Panc1 (cell line): ENCODE measurements at regions not wholly inside any gene's neighbourhood (a gene's known extent, or its start where the extent isn't known, plus 50 kb on each side); places are given as distances from the start of the nearest gene placed in this dataset.

Experiments
- ATAC-seq: fragments of 200-7000 bp; cut with Tn5 transposase; 2 replicates; pipeline ENCODE4 v1.9.1; 2020; ENCODE audit warnings: mild to moderate bottlenecking, moderate library complexity
- BruUV-seq: library from RNA; stranded (reverse); fragments of 400-500 nt; replicated peaks from 2 replicates; lab custom pipeline; 2021; lab: Mats Ljungman, UMichigan
- CTCF ChIA-PET: fragments of 300-600 bp; sonication (Branson Sonifier 250); formaldehyde crosslinking; loops from one replicate; lab custom pipeline; 2022; ENCODE audit warnings: antibody characterized with exemption; lab: Charles Lee
- POLR2A ChIA-PET: fragments of 300-600 bp; sonication (Branson Sonifier 250); formaldehyde crosslinking; loops from one replicate; lab custom pipeline; 2022; ENCODE audit warnings: antibody characterized with exemption; lab: Charles Lee
- DNase-seq: peaks from one replicate; pipeline ENCODE4 v3.0.0-alpha.2; 2010; ENCODE audit warnings: low read depth, low spot score
- H3K27ac ChIP-seq: 2 replicates; pipeline ENCODE4 v1.5.1; 2011; ENCODE audit warnings: mild to moderate bottlenecking, low read length, inconsistent platforms
- H3K27me3 ChIP-seq: fragments of 200-500 bp; sonication (Bioruptor generic); 2 replicates; pipeline ENCODE4 v1.6.0; 2014; ENCODE audit warnings: low read length, inconsistent platforms; ENCODE audit not compliant: control insufficient read depth, insufficient read depth
- H3K36me3 ChIP-seq: fragments of 200-500 bp; sonication (Bioruptor generic); 2 replicates; pipeline ENCODE4 v1.5.1; 2014; ENCODE audit warnings: inconsistent platforms, mild to moderate bottlenecking, low read length, moderate library complexity; ENCODE audit not compliant: control insufficient read depth, insufficient read depth
- H3K4me1 ChIP-seq: 2 replicates; pipeline ENCODE4 v1.5.1; 2011; ENCODE audit warnings: inconsistent platforms, mild to moderate bottlenecking, low read length, moderate library complexity; ENCODE audit not compliant: control insufficient read depth, insufficient read depth
- H3K4me3 ChIP-seq, 2 experiments: 2 replicates each; pipeline ENCODE4 v1.5.1; 2011 to 2012; ENCODE audit warnings: low read depth in 2 of 2, low read length in 2 of 2, mild to moderate bottlenecking in 2 of 2, inconsistent platforms in 1 of 2, moderate library complexity in 1 of 2
- H3K9me3 ChIP-seq: fragments of 200-500 bp; sonication (Bioruptor generic); 2 replicates; pipeline ENCODE4 v1.5.1; 2014; ENCODE audit warnings: low read depth, mild to moderate bottlenecking, inconsistent platforms, low read length, moderate library complexity; ENCODE audit not compliant: control insufficient read depth, insufficient read depth
- CTCF ChIP-seq: fragments of 450-650 bp; IDR thresholded peaks from 2 replicates; pipeline ENCODE4 v1.5.1; 2017; ENCODE audit warnings: mild to moderate bottlenecking
- POLR2AphosphoS5 ChIP-seq: IDR thresholded peaks from 2 replicates; pipeline ENCODE4 v1.6.1; 2012; ENCODE audit warnings: mild to moderate bottlenecking, low read depth, low read length, moderate library complexity
- SIN3A ChIP-seq: IDR thresholded peaks from 2 replicates; pipeline ENCODE4 v1.6.1; 2012; ENCODE audit warnings: low read depth, mild to moderate bottlenecking, low read length, moderate library complexity, borderline replicate concordance; ENCODE audit not compliant: insufficient read depth
- TCF7L2 ChIP-seq: IDR thresholded peaks from 2 replicates; pipeline ENCODE4 v1.6.1; 2011; ENCODE audit warnings: mild to moderate bottlenecking, low read depth, low read length, inconsistent platforms
- in situ Hi-C: cut with HindIII; loops from 2 replicates; pipeline ENCODE4 v1.10.0; 2016; ENCODE audit warnings: low sequenced_read_pairs, low pct_unique_long_range_greater_than_20kb
- intact Hi-C: fragments of 100-400 bp; cut with micrococcal nuclease; formaldehyde crosslinking; loops from one replicate; pipeline ENCODE4 v1.10.0; 2022; ENCODE audit not compliant: unreplicated experiment
- TF ChIP-seq, protein P1 (sequence below), 2 experiments: IDR thresholded peaks; 2 replicates each; pipeline ENCODE4 v1.6.1; 2011 to 2012; ENCODE audit warnings: low read depth in 2 of 2, control low read depth in 1 of 2, low read length in 1 of 2, mild to moderate bottlenecking in 1 of 2, moderate library complexity in 1 of 2; ENCODE audit not compliant: insufficient read depth in 1 of 2

GRCh38 chr3:17935222-17935621 lies 192.8 kb upstream of the TBC1D5 start:
- in situ Hi-C loops (no loop called here), intact Hi-C loops (no loop called here)
- H3K9me3 ChIP-seq, result no peaks in the 10 kb centered on the region
- peaks cover 2% of the 10 kb centered on the region; the same call in 1 of the 2 replicates for H3K27me3 ChIP-seq
- H3K36me3 ChIP-seq, result no peaks in the 10 kb centered on the region
- POLR2A ChIA-PET, result no interaction called here
- BruUV-seq, result no TSS peak
- ATAC-seq (no peak), DNase-seq (no peak)
- no peak overlapping the region for H3K27ac ChIP-seq
- H3K4me3 ChIP-seq, result no peak overlapping the region
- H3K4me1 ChIP-seq, result no peaks in the 10 kb centered on the region
- CTCF ChIA-PET, result no interaction called here
- TF ChIP-seq SIN3A (no peak), POLR2AphosphoS5 (no peak), CTCF (no peak), TCF7L2 (no peak)
- TF ChIP-seq, protein P1, sequence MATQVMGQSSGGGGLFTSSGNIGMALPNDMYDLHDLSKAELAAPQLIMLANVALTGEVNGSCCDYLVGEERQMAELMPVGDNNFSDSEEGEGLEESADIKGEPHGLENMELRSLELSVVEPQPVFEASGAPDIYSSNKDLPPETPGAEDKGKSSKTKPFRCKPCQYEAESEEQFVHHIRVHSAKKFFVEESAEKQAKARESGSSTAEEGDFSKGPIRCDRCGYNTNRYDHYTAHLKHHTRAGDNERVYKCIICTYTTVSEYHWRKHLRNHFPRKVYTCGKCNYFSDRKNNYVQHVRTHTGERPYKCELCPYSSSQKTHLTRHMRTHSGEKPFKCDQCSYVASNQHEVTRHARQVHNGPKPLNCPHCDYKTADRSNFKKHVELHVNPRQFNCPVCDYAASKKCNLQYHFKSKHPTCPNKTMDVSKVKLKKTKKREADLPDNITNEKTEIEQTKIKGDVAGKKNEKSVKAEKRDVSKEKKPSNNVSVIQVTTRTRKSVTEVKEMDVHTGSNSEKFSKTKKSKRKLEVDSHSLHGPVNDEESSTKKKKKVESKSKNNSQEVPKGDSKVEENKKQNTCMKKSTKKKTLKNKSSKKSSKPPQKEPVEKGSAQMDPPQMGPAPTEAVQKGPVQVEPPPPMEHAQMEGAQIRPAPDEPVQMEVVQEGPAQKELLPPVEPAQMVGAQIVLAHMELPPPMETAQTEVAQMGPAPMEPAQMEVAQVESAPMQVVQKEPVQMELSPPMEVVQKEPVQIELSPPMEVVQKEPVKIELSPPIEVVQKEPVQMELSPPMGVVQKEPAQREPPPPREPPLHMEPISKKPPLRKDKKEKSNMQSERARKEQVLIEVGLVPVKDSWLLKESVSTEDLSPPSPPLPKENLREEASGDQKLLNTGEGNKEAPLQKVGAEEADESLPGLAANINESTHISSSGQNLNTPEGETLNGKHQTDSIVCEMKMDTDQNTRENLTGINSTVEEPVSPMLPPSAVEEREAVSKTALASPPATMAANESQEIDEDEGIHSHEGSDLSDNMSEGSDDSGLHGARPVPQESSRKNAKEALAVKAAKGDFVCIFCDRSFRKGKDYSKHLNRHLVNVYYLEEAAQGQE (IDR thresholded peaks at IDR 0.05; ENCODE audit: insufficient read depth in 1 of 2, low read depth in 2 of 2, low read length in 1 of 2), result no peak

DNA sequence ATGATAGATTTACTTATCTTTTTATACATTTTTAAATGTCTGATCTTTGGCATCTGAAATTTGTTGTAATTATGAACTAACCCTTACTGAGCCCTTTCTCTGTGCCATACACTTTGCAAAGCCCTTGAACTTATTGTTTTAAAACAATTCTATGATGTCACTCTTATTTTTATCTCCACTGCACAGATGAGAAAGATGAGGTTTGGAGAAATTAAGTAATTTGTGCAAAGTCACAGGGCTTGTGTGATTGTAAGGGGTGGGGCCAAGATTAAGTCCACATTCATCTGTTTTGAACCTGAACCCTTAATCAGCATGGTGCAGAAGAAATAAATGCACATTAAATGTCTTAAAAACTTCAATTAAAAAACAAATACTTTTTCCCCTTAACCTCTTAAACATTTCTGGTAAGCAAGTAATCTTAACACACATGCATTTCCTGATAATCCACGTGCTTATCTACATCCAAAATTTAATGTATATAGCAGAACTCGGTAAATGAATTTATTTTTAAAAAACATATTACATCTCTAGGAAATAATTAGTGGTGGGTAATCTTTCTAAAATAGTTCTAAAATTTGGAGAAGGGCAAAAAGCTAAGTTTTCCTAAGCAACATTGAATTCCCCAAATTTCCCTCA lies 189.8 kb upstream of the TBC1D5 start:
- no peaks in the 10 kb centered on the region for H3K36me3 ChIP-seq
- no TSS peak for BruUV-seq
- TF ChIP-seq, protein P1 (IDR thresholded peaks at IDR 0.05; ENCODE audit: insufficient read depth in 1 of 2, low read depth in 2 of 2, low read length in 1 of 2), result no peak
- TF ChIP-seq SIN3A (no peak), CTCF (no peak), POLR2AphosphoS5 (no peak)
- POLR2A ChIA-PET, result no interaction called here
- H3K9me3 ChIP-seq, result no peaks in the 10 kb centered on the region
- CTCF ChIA-PET, result no interaction called here
- peaks cover 2% of the 10 kb centered on the region; the same call in 1 of the 2 replicates for H3K27me3 ChIP-seq
- H3K27ac ChIP-seq, result no peak overlapping the region
- H3K4me1 ChIP-seq, result no peaks in the 10 kb centered on the region
- intact Hi-C loops (no loop called here), in situ Hi-C loops (no loop called here)
- no peak overlapping the region for H3K4me3 ChIP-seq
- ATAC-seq, result no peak
- no peak for DNase-seq
